ENCODE measurements at regions not wholly inside any gene's neighbourhood (a gene's known extent, or its start where the extent isn't known, plus 50 kb on each side); places are given as distances from the start of the nearest gene placed in this dataset.

DNA sequence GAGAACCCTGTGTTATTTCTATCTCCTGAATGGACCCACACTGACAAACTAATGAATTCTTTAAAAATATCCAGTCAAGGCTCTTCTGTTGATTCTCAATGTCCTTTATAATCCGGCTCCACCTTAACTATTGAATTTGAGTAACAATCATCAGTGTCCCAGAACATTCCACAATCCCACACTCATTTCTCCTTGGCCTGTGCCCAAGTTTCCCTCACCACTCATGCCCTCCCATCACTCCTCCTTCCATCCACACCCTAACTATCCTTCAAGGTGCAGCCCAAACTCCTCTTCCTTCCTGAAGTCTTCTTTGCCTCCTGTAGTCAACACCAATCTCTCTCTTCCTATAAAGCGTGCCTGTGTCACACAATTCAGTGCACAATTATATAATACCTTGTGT, 106.1 kb downstream of the NUDT12 start:
- H3K27me3 Mint-ChIP-seq (ENCODE audit: low read depth) = peaks cover 15% of the 10 kb centered on the region
- intact Hi-C loops (cut with micrococcal nuclease) = no loop called here
- no peaks in the 10 kb centered on the region for H3K4me1 Mint-ChIP-seq (ENCODE audit: low read depth)
- DNase-seq = no peak
- no peaks in the 10 kb centered on the region for H3K9me3 Mint-ChIP-seq
- no peaks in the 10 kb centered on the region for H3K36me3 Mint-ChIP-seq (ENCODE audit: low read depth)
- CTCF ChIA-PET = no interaction called here
- no peak overlapping the region for H3K27ac Mint-ChIP-seq
- H3K4me3 Mint-ChIP-seq = no peak overlapping the region

DNA sequence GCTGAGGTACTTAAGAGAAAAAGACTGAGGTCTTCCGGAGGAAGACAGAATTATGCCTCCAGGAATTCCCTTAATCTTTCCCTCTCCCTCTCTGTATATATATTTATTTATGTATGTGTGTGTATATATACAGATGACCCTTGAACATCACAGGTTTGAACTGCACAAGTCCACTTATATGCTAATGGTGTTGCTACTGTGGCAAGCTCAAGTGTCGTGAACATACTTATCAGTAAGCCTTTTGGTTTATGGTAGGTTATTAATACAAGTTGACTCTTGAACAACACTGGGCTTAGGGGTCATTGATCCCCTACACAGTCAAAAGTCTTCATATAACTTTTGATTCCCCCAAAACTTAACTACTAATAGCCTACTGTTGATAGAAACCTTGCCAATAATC, 106.8 kb downstream of the NUDT12 start:
- no peaks in the 10 kb centered on the region for H3K9me3 Mint-ChIP-seq
- peaks cover 15% of the 10 kb centered on the region for H3K27me3 Mint-ChIP-seq (ENCODE audit: low read depth)
- CTCF ChIA-PET = no interaction called here
- no peaks in the 10 kb centered on the region for H3K36me3 Mint-ChIP-seq (ENCODE audit: low read depth)
- intact Hi-C loops (cut with micrococcal nuclease) = no loop called here
- no peak overlapping the region for H3K4me3 Mint-ChIP-seq
- DNase-seq = no peak
- no peak overlapping the region for H3K27ac Mint-ChIP-seq
- no peaks in the 10 kb centered on the region for H3K4me1 Mint-ChIP-seq (ENCODE audit: low read depth)

DNA sequence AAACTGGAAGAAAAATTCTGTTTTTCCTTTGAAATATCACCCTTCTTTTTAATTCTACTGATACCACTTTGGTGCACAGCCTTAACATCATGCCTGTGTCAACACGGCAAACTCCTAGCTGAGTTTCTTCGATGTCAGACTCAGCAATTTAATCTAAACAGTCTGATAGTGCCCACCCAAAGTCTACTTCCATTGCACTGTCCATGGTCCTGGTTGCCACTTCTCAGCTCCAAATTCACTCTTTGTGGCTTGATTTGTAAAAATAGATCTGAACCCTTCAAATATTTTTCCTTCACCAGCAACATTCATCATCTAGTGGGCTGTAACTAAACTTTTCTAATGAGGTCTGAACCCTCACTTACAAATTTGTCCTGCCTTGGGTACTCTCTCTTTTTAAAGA, 107.8 kb downstream of the NUDT12 start:
- Mint-ChIP-seq H3K9me3 (no peaks in the 10 kb centered on the region), H3K27ac (no peak overlapping the region), H3K4me3 (no peak overlapping the region), H3K27me3 (ENCODE audit: low read depth) (peaks cover 11% of the 10 kb centered on the region), H3K4me1 (ENCODE audit: low read depth) (no peaks in the 10 kb centered on the region), H3K36me3 (ENCODE audit: low read depth) (no peaks in the 10 kb centered on the region)
- intact Hi-C loops (cut with micrococcal nuclease) = no loop called here
- CTCF ChIA-PET = no interaction called here
- DNase-seq = no peak

DNA sequence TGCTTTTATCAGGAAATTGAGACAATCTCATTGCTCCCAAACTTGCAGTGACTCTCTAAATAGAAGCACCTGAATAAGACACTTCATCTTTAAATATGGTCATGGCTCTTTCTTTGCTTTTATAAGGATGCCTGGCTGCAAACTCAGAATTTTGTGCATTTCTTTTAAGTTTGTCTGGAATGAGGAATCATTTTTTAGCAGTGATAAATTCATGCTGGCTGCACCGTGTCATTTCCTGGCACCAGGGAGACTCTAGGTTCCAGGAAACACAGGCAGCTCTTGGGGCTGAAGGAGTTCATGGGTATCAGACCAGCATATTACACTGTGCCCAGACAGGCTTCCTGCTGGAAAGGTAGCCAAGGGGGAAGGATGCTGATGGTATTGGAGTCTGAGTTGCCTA, 109.9 kb downstream of the NUDT12 start:
- Mint-ChIP-seq H3K4me1 (ENCODE audit: low read depth) (no peaks in the 10 kb centered on the region), H3K27ac (no peak overlapping the region), H3K4me3 (no peak overlapping the region), H3K9me3 (no peaks in the 10 kb centered on the region), H3K36me3 (ENCODE audit: low read depth) (no peaks in the 10 kb centered on the region), H3K27me3 (ENCODE audit: low read depth) (peaks cover 11% of the 10 kb centered on the region)
- intact Hi-C loops (cut with micrococcal nuclease) = no loop called here
- no peak for DNase-seq
- CTCF ChIA-PET = no interaction called here

DNA sequence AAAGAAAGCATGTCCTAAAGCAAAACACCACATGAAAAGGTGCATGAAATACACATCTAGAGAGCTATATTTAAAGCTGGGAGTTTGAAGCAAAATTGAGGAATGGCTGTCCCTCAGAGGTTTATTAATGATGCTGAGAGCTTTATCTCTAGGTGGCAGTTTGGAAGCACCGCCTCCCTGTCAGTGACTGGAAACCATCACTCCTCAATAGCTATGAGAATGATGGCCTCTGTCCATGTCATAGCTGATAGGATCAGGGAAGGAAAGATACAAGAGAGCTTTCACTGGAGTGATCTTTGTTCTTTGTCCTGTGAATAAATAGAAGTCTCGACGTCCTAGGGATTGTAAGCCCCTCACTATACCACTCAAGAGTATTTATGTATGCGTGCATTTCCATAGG, 110.5 kb downstream of the NUDT12 start:
- no peaks in the 10 kb centered on the region for H3K9me3 Mint-ChIP-seq

DNA sequence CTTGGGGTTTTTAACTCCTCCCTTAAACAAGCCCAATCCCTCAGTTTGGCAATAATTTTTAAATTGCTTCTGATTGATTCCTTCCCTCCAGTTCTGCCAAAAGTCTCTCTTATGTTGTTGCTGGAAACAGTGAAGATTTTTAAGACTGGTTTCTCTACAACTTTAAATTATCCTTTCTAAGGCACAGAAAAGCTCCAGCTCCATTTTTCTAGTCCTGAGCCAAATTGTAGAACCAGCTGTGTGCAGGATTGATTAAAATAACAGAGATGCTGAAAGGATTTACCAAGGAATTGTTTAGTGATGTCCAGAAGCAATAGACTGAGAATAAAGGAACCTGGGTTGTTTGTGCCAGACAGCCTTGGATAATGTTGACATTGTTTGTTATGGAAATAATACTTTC, 111.3 kb downstream of the NUDT12 start:
- Mint-ChIP-seq H3K4me1 (ENCODE audit: low read depth) (no peaks in the 10 kb centered on the region), H3K4me3 (no peak overlapping the region), H3K27me3 (ENCODE audit: low read depth) (peaks cover 7% of the 10 kb centered on the region), H3K9me3 (no peaks in the 10 kb centered on the region), H3K36me3 (ENCODE audit: low read depth) (no peaks in the 10 kb centered on the region), H3K27ac (no peak overlapping the region)
- intact Hi-C loops (cut with micrococcal nuclease) = no loop called here
- CTCF ChIA-PET = no interaction called here
- DNase-seq = no peak

More for the DNA sequence above, 110.5 kb downstream of the NUDT12 start:
- intact Hi-C loops (cut with micrococcal nuclease) = no loop called here
- no peak overlapping the region for H3K4me3 Mint-ChIP-seq
- H3K4me1 Mint-ChIP-seq (ENCODE audit: low read depth) = no peaks in the 10 kb centered on the region
- H3K36me3 Mint-ChIP-seq (ENCODE audit: low read depth) = no peaks in the 10 kb centered on the region
- CTCF ChIA-PET = no interaction called here
- no peak overlapping the region for H3K27ac Mint-ChIP-seq
- DNase-seq = no peak
- peaks cover 11% of the 10 kb centered on the region for H3K27me3 Mint-ChIP-seq (ENCODE audit: low read depth)

DNA sequence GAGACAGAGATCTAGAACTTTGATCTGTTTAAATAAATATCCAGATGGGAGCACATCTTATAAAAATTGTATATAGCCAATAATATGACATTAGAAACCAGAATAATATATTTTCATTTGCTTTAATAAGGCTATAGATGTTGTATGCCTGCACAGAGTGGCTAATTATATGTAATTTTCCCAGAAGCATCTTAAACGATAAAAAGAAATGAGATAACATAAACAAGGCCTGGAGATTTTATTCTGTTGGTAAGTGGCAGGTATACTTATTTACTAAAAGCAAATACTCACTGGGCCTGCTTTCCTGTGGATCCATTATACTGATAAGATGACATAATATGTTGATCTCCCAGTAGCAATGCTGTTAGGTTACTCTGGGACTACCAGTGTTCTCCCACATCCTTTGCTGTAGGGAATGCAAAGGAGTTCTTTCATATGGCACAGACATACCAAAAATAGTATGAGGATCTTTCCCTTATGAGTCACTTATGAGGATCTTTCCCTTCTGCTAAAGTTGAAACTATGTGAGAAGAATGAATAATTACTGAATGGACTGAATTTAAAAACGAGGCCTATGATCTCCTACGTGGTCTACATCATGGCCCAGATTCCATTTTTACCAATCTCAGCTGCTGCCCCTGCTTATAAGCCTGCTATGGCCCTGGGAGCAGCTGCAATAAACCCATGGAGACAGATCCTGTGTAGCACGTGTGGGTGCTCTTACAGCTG, 112.1 kb downstream of the NUDT12 start:
- CTCF ChIA-PET = no interaction called here
- DNase-seq = no peak

DNA sequence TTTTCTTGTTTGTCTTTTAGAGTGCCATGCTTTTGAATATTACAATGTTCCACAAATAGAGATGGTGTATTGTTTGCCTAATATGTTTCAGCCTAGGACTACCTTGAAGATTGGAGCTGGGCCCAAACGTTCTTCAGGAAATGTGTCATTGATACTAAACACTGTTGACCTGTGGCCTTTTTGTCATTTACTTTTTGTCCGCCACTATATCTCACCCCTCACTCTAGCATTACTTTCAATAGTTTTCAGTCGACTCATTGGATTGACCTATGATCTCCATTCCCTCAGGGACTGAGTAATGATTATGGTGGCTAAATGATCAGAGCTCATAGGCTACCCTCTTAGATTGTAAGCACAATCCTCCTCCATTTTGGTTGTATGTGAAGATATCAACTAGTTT, 115.8 kb downstream of the NUDT12 start:
- CTCF ChIA-PET = interaction anchor here (0.8 kb wide), 1 partner anchor 148 kb away, joined by 5 read pairs; no protein-coding TSS in a partner anchor
- Mint-ChIP-seq H3K4me3 (no peak overlapping the region), H3K4me1 (ENCODE audit: low read depth) (no peaks in the 10 kb centered on the region), H3K36me3 (ENCODE audit: low read depth) (no peaks in the 10 kb centered on the region), H3K27me3 (ENCODE audit: low read depth) (peaks cover 8% of the 10 kb centered on the region), H3K27ac (no peak overlapping the region), H3K9me3 (no peaks in the 10 kb centered on the region)
- DNase-seq = no peak
- intact Hi-C loops (cut with micrococcal nuclease) = no loop called here

More for the DNA sequence above, 112.1 kb downstream of the NUDT12 start:
- Mint-ChIP-seq H3K27ac (no peak overlapping the region), H3K4me1 (ENCODE audit: low read depth) (no peaks in the 10 kb centered on the region), H3K4me3 (no peak overlapping the region), H3K9me3 (no peaks in the 10 kb centered on the region), H3K27me3 (ENCODE audit: low read depth) (peaks cover 6% of the 10 kb centered on the region), H3K36me3 (ENCODE audit: low read depth) (no peaks in the 10 kb centered on the region)
- intact Hi-C loops (cut with micrococcal nuclease) = no loop called here

DNA sequence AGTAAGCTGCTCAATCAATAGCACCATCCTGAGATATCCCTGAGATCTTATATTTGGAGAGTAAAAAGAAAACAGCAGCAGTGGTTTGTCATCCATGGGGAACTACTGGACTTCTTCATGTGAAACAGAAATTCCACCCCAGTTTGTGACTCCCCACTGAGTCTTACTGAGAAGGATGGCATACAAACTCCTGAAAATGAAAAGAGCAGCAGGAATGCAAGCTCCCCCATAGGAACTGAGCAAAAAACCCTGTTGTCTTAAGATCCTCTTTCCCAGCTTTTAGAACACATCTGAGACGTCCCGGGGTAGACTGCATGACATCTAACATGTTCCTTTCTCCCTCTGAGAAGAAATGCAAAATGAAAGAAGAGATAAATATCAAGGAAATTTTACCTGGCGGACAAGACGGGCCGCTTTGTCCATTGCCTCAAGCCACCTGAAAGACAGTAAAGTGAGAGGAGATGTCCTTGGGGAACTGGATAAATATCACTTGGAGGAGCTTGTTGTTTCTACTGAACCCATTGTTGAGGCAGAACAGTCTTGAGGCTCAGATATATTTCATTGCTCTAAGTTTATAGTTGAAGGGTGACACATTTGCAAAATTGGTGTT, 117.1 kb downstream of the NUDT12 start:
- no peaks in the 10 kb centered on the region for H3K4me1 Mint-ChIP-seq (ENCODE audit: low read depth)
- CTCF ChIA-PET = interaction anchor here (1.3 kb wide), 1 partner anchor 29 kb away, joined by 3 read pairs; no protein-coding TSS in a partner anchor
- no peak overlapping the region for H3K4me3 Mint-ChIP-seq
- intact Hi-C loops (cut with micrococcal nuclease) = no loop called here
- no peak for DNase-seq
- H3K27me3 Mint-ChIP-seq (ENCODE audit: low read depth) = peaks cover 8% of the 10 kb centered on the region
- H3K9me3 Mint-ChIP-seq = peaks cover 4% of the 10 kb centered on the region
- no peaks in the 10 kb centered on the region for H3K36me3 Mint-ChIP-seq (ENCODE audit: low read depth)
- no peak overlapping the region for H3K27ac Mint-ChIP-seq

DNA sequence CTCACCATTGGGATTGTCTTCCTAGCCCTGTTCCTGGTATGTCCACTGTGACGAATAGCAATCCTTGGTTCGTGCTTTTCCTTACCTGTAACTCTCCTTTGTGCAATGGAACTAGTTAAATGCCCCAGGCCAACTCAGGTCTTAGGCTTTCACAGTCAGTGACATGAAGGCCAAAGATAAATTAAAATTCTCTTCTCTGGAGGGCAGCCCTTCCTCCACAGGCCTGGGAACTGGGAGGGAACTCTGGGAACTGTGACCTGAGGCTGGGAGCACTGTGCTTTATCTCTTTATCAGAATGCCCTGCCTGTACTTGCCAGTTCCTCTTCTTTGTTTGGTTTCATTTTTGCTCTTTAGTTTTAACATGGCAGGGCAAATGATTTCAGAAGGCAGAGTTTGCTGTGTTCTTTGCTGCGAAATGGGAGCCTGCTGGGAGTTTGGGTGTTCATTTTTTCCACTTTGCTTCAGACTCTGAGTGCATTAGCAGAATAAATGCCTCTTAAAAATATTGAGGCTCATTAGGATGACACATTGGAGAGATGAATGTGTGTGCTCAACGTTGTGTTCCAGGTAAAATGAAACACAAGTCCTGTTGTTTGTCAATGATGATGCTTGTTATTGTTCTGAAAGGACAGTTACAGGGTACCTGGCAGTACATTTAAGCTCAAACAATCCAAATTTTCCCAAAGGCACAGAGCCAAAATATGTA, 118.1 kb downstream of the NUDT12 start:
- Mint-ChIP-seq H3K4me1 (ENCODE audit: low read depth) (no peaks in the 10 kb centered on the region), H3K9me3 (peaks cover 12% of the 10 kb centered on the region), H3K36me3 (ENCODE audit: low read depth) (no peaks in the 10 kb centered on the region), H3K27me3 (ENCODE audit: low read depth) (peaks cover 8% of the 10 kb centered on the region), H3K4me3 (no peak overlapping the region), H3K27ac (no peak overlapping the region)
- CTCF ChIA-PET = interaction anchor here (1.3 kb wide), 1 partner anchor 30 kb away, joined by 3 read pairs; no protein-coding TSS in a partner anchor
- DNase-seq = no peak
- intact Hi-C loops (cut with micrococcal nuclease) = no loop called here

DNA sequence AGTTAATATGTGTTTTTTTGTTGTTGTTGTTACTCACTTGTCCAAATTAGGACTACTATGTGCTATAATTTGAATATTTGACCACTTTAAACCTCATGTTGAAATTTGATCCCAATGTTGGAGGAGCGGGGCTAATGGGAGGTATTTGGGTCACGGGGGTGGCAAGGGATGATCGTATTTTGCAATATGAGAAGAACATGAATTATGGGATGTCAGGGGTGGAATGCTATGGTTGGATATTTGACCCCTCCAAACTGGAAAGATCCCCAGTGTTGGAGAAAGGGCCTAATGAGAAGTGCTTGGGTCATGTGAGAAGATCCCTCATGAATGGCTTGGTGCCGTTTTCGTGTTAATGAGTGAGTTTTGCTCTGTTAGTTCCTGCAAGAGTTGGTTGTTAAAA, 119.8 kb downstream of the NUDT12 start:
- no peaks in the 10 kb centered on the region for H3K4me1 Mint-ChIP-seq (ENCODE audit: low read depth)
- no peak overlapping the region for H3K27ac Mint-ChIP-seq
- no peak overlapping the region for H3K4me3 Mint-ChIP-seq
- CTCF ChIA-PET = no interaction called here
- H3K9me3 Mint-ChIP-seq = peaks cover 23% of the 10 kb centered on the region
- intact Hi-C loops (cut with micrococcal nuclease) = no loop called here
- H3K36me3 Mint-ChIP-seq (ENCODE audit: low read depth) = no peaks in the 10 kb centered on the region
- DNase-seq = no peak
- peaks cover 8% of the 10 kb centered on the region for H3K27me3 Mint-ChIP-seq (ENCODE audit: low read depth)

DNA sequence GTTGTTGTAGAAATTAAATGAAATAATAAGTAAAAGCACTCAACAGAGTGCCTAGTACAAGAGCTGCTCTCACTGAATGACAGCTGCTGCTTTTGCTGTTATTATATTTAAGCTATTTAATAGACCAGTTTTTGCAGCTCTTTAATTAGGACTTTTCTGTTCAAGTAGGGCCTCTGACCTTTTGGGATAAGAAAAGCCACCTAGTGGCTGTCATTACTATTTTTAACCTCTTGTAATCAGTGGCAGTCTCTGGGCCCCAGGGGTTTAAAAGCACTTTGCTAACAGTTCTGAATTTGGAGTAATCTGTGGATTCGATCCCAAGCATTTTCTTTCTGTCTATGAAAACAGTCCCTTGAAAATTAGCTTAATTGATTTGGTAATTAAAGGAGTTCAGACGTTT, 121.1 kb downstream of the NUDT12 start:
- Mint-ChIP-seq H3K36me3 (ENCODE audit: low read depth) (no peaks in the 10 kb centered on the region), H3K27ac (no peak overlapping the region), H3K4me3 (no peak overlapping the region), H3K9me3 (peaks cover 23% of the 10 kb centered on the region), H3K4me1 (ENCODE audit: low read depth) (no peaks in the 10 kb centered on the region), H3K27me3 (ENCODE audit: low read depth) (peaks cover 5% of the 10 kb centered on the region)
- DNase-seq = no peak
- intact Hi-C loops (cut with micrococcal nuclease) = no loop called here
- CTCF ChIA-PET = no interaction called here

DNA sequence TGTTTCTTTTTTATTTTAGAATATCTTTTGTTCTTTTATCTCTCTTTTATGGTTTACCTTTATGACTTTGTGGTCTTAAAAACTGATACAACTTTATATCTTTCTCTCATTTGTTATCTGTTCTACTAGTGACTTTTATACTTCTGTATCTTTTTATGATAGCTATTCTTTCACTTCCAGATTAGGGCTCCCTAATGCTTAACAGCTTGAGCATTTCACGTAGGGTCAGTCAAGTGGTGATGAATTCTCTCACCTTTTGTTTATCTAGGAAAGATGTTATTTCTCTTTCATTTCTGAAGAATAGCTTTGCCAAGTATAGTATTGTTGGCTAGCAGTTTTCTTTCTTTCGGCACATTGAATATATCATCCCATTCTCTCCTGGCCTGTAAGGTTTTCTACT, 123.6 kb downstream of the NUDT12 start:
- intact Hi-C loops (cut with micrococcal nuclease) = no loop called here
- H3K27me3 Mint-ChIP-seq (ENCODE audit: low read depth) = peaks cover 5% of the 10 kb centered on the region
- CTCF ChIA-PET = interaction anchor here (1.0 kb wide), 1 partner anchor 40 kb away, joined by 3 read pairs; no protein-coding TSS in a partner anchor
- no peaks in the 10 kb centered on the region for H3K4me1 Mint-ChIP-seq (ENCODE audit: low read depth)
- no peak overlapping the region for H3K4me3 Mint-ChIP-seq
- H3K9me3 Mint-ChIP-seq = peaks cover 23% of the 10 kb centered on the region
- no peak overlapping the region for H3K27ac Mint-ChIP-seq
- H3K36me3 Mint-ChIP-seq (ENCODE audit: low read depth) = no peaks in the 10 kb centered on the region
- DNase-seq = no peak

Measured in activated naive CD4-positive, alpha-beta T cell treated with anti-CD3 and anti-CD28 coated beads for 36 hours (primary cell).